Stimulated activated CD4-positive, alpha-beta T cell treated with anti-CD3 and anti-CD28 coated beads, Interleukin-12 subunit alpha, Interleukin-12 subunit beta, amount 100 ng/mL, for 24 hours (primary cell): ENCODE measurements at regions not wholly inside any gene's neighbourhood (a gene's known extent, or its start where the extent isn't known, plus 50 kb on each side); places are given as distances from the start of the nearest gene placed in this dataset.
"Not testable (repeated sequence)": the region's sequence is repeated elsewhere in the genome, so short reads cannot be mapped to it uniquely, and the experiment has no call there.

Experiments
- DNase-seq, 2 experiments: peaks; one replicate each; pipeline ENCODE4 v3.0.0-alpha.2; 2020; ENCODE audit warnings: low read depth in 2 of 2

GRCh38 chr7:156590212-156590611 is 50.4 kb upstream of the RNF32 start:
- no peak for DNase-seq

GRCh38 chr7:156589808-156590207 is 50.8 kb upstream of the RNF32 start:
- no peak for DNase-seq

- no peak for DNase-seq
Measured at GRCh38 chr7:156585926-156586325, 54.6 kb upstream of the RNF32 start.

- no peak for DNase-seq
Measured at GRCh38 chr7:156585025-156585648, 55.4 kb upstream of the RNF32 start.

GRCh38 chr7:156582591-156583123 is 57.9 kb upstream of the RNF32 start:
- no peak for DNase-seq

GRCh38 chr7:156580036-156580435 is 60.5 kb upstream of the RNF32 start:
- no peak for DNase-seq

GRCh38 chr7:156579566-156579965 is 61.0 kb upstream of the RNF32 start:
- DNase-seq: no peak

GRCh38 chr7:156578978-156579430 is 61.6 kb upstream of the RNF32 start:
- DNase-seq: no peak

- DNase-seq: no peak
Measured at GRCh38 chr7:156578578-156578940, 62.0 kb upstream of the RNF32 start.

GRCh38 chr7:156577645-156578577 is 62.7 kb upstream of the RNF32 start:
- DNase-seq: no peak

GRCh38 chr7:156576216-156577058 is 64.1 kb upstream of the RNF32 start:
- no peak for DNase-seq

GRCh38 chr7:156568258-156568657 is 72.3 kb upstream of the RNF32 start:
- DNase-seq: no peak

- DNase-seq: no peak
Measured at GRCh38 chr7:156566812-156567549, 73.6 kb upstream of the RNF32 start.

GRCh38 chr7:156565002-156565401 is 75.6 kb upstream of the RNF32 start:
- DNase-seq: not testable (repeated sequence)

GRCh38 chr7:156560696-156561095 is 79.9 kb upstream of the RNF32 start:
- no peak for DNase-seq

GRCh38 chr7:156560075-156560474 is 80.5 kb upstream of the RNF32 start:
- DNase-seq: no peak

- DNase-seq: no peak
Measured at GRCh38 chr7:156559001-156559400, 81.6 kb upstream of the RNF32 start.

- DNase-seq: no peak
Measured at GRCh38 chr7:156558198-156558597, 82.4 kb upstream of the RNF32 start.

GRCh38 chr7:156556083-156556482 is 84.5 kb upstream of the RNF32 start:
- DNase-seq: no peak

GRCh38 chr7:156554488-156554887 is 86.1 kb upstream of the RNF32 start:
- no peak for DNase-seq

GRCh38 chr7:156549636-156550035 is 90.9 kb upstream of the RNF32 start:
- DNase-seq: no peak
